ENCODE measurements at regions not wholly inside any gene's neighbourhood (a gene's known extent, or its start where the extent isn't known, plus 50 kb on each side); places are given as distances from the start of the nearest gene placed in this dataset.

DNA sequence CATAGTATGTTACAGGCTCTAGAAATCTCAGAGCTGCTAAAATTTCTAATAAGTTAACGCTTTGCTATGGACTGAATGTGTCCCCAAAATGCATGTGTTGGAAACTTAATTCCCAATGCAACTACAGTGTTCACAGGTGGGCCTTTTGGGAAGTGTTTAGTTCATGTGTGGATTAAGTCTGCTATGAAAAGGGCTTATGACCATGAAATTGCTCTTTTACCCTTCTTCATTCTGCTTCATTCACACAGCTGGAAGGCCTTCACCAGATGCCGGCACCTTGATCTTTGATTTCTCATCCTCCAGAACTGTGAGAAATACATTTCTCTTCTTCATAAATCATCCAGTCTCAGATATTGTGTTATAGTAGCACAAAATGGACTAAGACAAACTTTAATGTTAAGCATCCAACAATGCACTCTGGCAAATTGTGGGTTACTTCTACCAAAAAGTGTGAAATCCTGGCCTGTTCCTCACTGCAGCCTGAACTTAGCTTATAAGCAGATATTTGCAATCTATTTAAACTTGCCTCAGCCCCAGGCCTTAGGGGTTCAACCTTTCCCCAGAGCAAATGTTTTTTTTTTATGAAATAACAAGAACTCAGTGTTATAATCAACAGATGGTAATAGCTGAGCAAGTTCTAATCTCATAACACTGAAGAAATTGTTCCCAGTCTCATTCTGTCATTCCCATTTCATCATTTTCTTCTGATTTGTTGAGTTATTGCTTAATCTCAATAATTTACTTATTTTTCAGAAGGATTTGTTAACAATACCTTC is 523.6 kb downstream of the KIF20B start:
- intact Hi-C loops (cut with micrococcal nuclease), result loop anchor here (5.0 kb wide), 4 partner anchors 78 to 192 kb away; no protein-coding TSS in a partner anchor
- H3K9me2 ChIP-seq (replicated peaks; ENCODE audit: low read length), result no peaks in the 10 kb centered on the region
- H3K4me1 ChIP-seq (ENCODE audit: insufficient read depth, low read length), result peaks cover 40% of the 10 kb centered on the region
- no peak overlapping the region for H3K4me2 ChIP-seq (ENCODE audit: low read length)
- no peaks in the 10 kb centered on the region for H3K27me3 ChIP-seq (ENCODE audit: low read length)
- H3K79me2 ChIP-seq (ENCODE audit: low read length), result no peaks in the 10 kb centered on the region
- peaks cover 14% of the 10 kb centered on the region for H3F3A ChIP-seq (ENCODE audit: low read length, unreplicated experiment)
- H3K36me3 ChIP-seq (ENCODE audit: low read depth, low read length), result no peaks in the 10 kb centered on the region; the same call in 1 of the 2 replicates
- no TSS peak for BruUV-seq (replicated peaks)
- H4K20me1 ChIP-seq (ENCODE audit: low read length), result no peaks in the 10 kb centered on the region
- ATAC-seq, result no peak
- TF ChIP-seq, protein P1, sequence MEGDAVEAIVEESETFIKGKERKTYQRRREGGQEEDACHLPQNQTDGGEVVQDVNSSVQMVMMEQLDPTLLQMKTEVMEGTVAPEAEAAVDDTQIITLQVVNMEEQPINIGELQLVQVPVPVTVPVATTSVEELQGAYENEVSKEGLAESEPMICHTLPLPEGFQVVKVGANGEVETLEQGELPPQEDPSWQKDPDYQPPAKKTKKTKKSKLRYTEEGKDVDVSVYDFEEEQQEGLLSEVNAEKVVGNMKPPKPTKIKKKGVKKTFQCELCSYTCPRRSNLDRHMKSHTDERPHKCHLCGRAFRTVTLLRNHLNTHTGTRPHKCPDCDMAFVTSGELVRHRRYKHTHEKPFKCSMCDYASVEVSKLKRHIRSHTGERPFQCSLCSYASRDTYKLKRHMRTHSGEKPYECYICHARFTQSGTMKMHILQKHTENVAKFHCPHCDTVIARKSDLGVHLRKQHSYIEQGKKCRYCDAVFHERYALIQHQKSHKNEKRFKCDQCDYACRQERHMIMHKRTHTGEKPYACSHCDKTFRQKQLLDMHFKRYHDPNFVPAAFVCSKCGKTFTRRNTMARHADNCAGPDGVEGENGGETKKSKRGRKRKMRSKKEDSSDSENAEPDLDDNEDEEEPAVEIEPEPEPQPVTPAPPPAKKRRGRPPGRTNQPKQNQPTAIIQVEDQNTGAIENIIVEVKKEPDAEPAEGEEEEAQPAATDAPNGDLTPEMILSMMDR (conservative IDR thresholded peaks at IDR 0.05; ENCODE audit: low read depth, low read length), result no peak
- TF ChIP-seq EZH2 (IDR thresholded peaks at IDR 0.05; ENCODE audit: low read length, unreplicated experiment) (no peak), EZH2phosphoT487 (IDR thresholded peaks at IDR 0.05; ENCODE audit: borderline replicate concordance, low read length) (no peak)
- ChIA-PET CTCF (no interaction called here), POLR2A (ENCODE audit: unreplicated experiment) (no interaction called here)
- H3K27ac ChIP-seq (ENCODE audit: low read length), result no peak overlapping the region
- no peak overlapping the region for H3K9ac ChIP-seq (ENCODE audit: low read length)
- DNase-seq, result no peak
- no peaks in the 10 kb centered on the region for H3K9me3 ChIP-seq (ENCODE audit: low read length)
- H2AFZ ChIP-seq (ENCODE audit: low read length), result no peak overlapping the region
- H3K4me3 ChIP-seq (ENCODE audit: low read length), result no peak overlapping the region

DNA sequence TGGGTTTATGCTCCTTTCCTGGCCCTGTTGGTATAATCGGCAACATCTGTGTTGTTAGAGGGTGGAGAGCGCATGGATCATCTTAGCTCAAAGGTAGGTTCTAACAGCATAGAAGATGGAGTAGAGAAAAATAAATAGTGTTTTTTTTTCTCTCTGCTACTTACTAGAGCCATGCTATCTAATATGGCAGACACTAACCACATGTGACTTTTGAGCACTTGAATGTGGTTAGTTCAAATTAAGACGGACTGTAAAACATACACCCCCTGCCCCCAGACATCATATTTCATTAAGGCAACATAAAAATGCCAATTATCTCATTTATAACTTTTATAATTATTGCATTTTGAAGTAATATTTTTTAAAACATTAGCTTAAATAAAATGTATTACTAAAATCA is 525.1 kb downstream of the KIF20B start:
- CTCF ChIA-PET, result interaction anchor here (0.7 kb wide), 1 partner anchor 152 kb away, joined by 4 read pairs; no protein-coding TSS in a partner anchor
- intact Hi-C loops (cut with micrococcal nuclease), result loop anchor here (5.0 kb wide), 3 partner anchors 86 to 191 kb away; no protein-coding TSS in a partner anchor
- no TSS peak for BruUV-seq (replicated peaks)
- no peak for DNase-seq
- H4K20me1 ChIP-seq (ENCODE audit: low read length), result no peaks in the 10 kb centered on the region
- no peak for ATAC-seq
- H2AFZ ChIP-seq (ENCODE audit: low read length), result no peak overlapping the region
- peak overlapping the region; percentile 39 for H3K9ac ChIP-seq (ENCODE audit: low read length)
- no peaks in the 10 kb centered on the region for H3K79me2 ChIP-seq (ENCODE audit: low read length)
- POLR2A ChIA-PET (ENCODE audit: unreplicated experiment), result no interaction called here
- no peaks in the 10 kb centered on the region for H3K27me3 ChIP-seq (ENCODE audit: low read length)
- no peak overlapping the region for H3K4me3 ChIP-seq (ENCODE audit: low read length)
- peaks cover 40% of the 10 kb centered on the region for H3K4me1 ChIP-seq (ENCODE audit: insufficient read depth, low read length)
- H3K4me2 ChIP-seq (ENCODE audit: low read length), result peak overlapping the region; percentile 22; the same call in 1 of the 2 replicates
- TF ChIP-seq, protein P1 (conservative IDR thresholded peaks at IDR 0.05; ENCODE audit: low read depth, low read length), result no peak
- TF ChIP-seq EZH2phosphoT487 (IDR thresholded peaks at IDR 0.05; ENCODE audit: borderline replicate concordance, low read length) (no peak), EZH2 (IDR thresholded peaks at IDR 0.05; ENCODE audit: low read length, unreplicated experiment) (no peak)
- no peaks in the 10 kb centered on the region for H3K9me2 ChIP-seq (replicated peaks; ENCODE audit: low read length)
- H3F3A ChIP-seq (ENCODE audit: low read length, unreplicated experiment), result peaks cover 14% of the 10 kb centered on the region
- H3K27ac ChIP-seq (ENCODE audit: low read length), result peak overlapping the region; percentile 96
- no peaks in the 10 kb centered on the region; the same call in 1 of the 2 replicates for H3K36me3 ChIP-seq (ENCODE audit: low read depth, low read length)
- no peaks in the 10 kb centered on the region for H3K9me3 ChIP-seq (ENCODE audit: low read length)

DNA sequence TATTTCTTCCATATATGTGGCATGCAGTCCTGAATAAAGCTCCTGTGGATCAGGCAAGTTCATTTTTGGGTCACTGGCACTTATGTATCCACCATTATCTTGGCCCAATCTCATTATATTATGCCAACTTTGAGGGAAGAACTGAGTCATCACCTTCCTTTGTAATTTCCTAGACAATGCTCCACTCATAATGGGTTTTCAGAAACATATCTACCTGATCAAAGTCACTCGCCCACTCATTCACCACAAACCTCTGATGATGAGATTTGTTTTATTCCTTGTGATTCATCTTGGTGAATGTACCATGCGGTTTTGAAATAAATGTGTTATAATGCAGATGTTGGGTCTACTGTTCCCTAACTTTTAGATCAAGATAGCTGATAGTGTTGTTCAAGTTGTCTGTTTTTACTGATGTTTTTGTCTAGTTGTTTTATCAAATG is 525.8 kb downstream of the KIF20B start:
- DNase-seq (peak; percentile 93), ATAC-seq (peak; percentile 85)
- ChIA-PET POLR2A (ENCODE audit: unreplicated experiment) (interaction anchor here (0.6 kb wide), 1 partner anchor 144 kb away, joined by 3 read pairs; no protein-coding TSS in a partner anchor), CTCF (no interaction called here)
- H3K27ac ChIP-seq (ENCODE audit: low read length), result peak overlapping the region; percentile 96
- no peaks in the 10 kb centered on the region; the same call in 1 of the 2 replicates for H3K36me3 ChIP-seq (ENCODE audit: low read depth, low read length)
- H3K4me1 ChIP-seq (ENCODE audit: insufficient read depth, low read length), result peaks cover 37% of the 10 kb centered on the region
- no peaks in the 10 kb centered on the region for H3K9me3 ChIP-seq (ENCODE audit: low read length)
- H2AFZ ChIP-seq (ENCODE audit: low read length), result no peak overlapping the region
- intact Hi-C loops (cut with micrococcal nuclease), result loop anchor here (5.0 kb wide), 3 partner anchors 85 to 190 kb away; no protein-coding TSS in a partner anchor
- peak overlapping the region; percentile 45; the same call in 1 of the 2 replicates for H3K4me2 ChIP-seq (ENCODE audit: low read length)
- H3K27me3 ChIP-seq (ENCODE audit: low read length), result no peaks in the 10 kb centered on the region
- BruUV-seq (replicated peaks), result no TSS peak
- H3K79me2 ChIP-seq (ENCODE audit: low read length), result no peaks in the 10 kb centered on the region
- H3K4me3 ChIP-seq (ENCODE audit: low read length), result no peak overlapping the region
- peaks cover 12% of the 10 kb centered on the region for H3F3A ChIP-seq (ENCODE audit: low read length, unreplicated experiment)
- no peaks in the 10 kb centered on the region for H4K20me1 ChIP-seq (ENCODE audit: low read length)
- peak overlapping the region; percentile 60 for H3K9ac ChIP-seq (ENCODE audit: low read length)
- TF ChIP-seq EZH2phosphoT487 (IDR thresholded peaks at IDR 0.05; ENCODE audit: borderline replicate concordance, low read length), result no peak
- no peak for TF ChIP-seq EZH2 (IDR thresholded peaks at IDR 0.05; ENCODE audit: low read length, unreplicated experiment)
- TF ChIP-seq, protein P1 (conservative IDR thresholded peaks at IDR 0.05; ENCODE audit: low read depth, low read length), result no peak
- H3K9me2 ChIP-seq (replicated peaks; ENCODE audit: low read length), result no peaks in the 10 kb centered on the region
